Muscle of arm (tissue), 1 donor: ENCODE measurements at regions not wholly inside any gene's neighbourhood (a gene's known extent, or its start where the extent isn't known, plus 50 kb on each side); places are given as distances from the start of the nearest gene placed in this dataset.
"Not testable (repeated sequence)": the region's sequence is repeated elsewhere in the genome, so short reads cannot be mapped to it uniquely, and the experiment has no call there.

ENCODE experiments used
- DNase-seq: peaks from one replicate; pipeline ENCODE4 v3.0.0-alpha.2; 2013

- DNase-seq, result no peak
Measured at GRCh38 chr14:81584495-81584894, 50.8 kb upstream of the SEL1L start.

- DNase-seq, result no peak
Measured at GRCh38 chr14:81589381-81590065, 55.9 kb upstream of the SEL1L start.

GRCh38 chr14:81591266-81591665 lies 57.6 kb upstream of the SEL1L start:
- DNase-seq, result no peak

GRCh38 chr14:81594012-81594411 lies 60.4 kb upstream of the SEL1L start:
- no peak for DNase-seq

GRCh38 chr14:81605660-81606059 lies 72.0 kb upstream of the SEL1L start:
- no peak for DNase-seq

GRCh38 chr14:81613341-81614045 lies 79.8 kb upstream of the SEL1L start:
- DNase-seq, result no peak

- not testable (repeated sequence) for DNase-seq
Measured at GRCh38 chr14:81614302-81614701, 80.6 kb upstream of the SEL1L start.

GRCh38 chr14:81618695-81619094 lies 85.0 kb upstream of the SEL1L start:
- no peak for DNase-seq

- DNase-seq, result no peak
Measured at GRCh38 chr14:81619816-81620215, 86.2 kb upstream of the SEL1L start.

- DNase-seq, result not testable (repeated sequence)
Measured at GRCh38 chr14:81623771-81624396, 90.2 kb upstream of the SEL1L start.

- DNase-seq, result peak; percentile 21
Measured at GRCh38 chr14:81625343-81625742, 91.7 kb upstream of the SEL1L start.

- DNase-seq, result no peak
Measured at GRCh38 chr14:81632157-81632556, 98.5 kb upstream of the SEL1L start.

- no peak for DNase-seq
Measured at GRCh38 chr14:81633496-81633895, 99.8 kb upstream of the SEL1L start.

GRCh38 chr14:81637639-81638038 lies 104.0 kb upstream of the SEL1L start:
- DNase-seq, result no peak

GRCh38 chr14:81638656-81639280 lies 105.1 kb upstream of the SEL1L start:
- DNase-seq, result no peak

- no peak for DNase-seq
Measured at GRCh38 chr14:81653626-81654025, 120.0 kb upstream of the SEL1L start.

- peak; percentile 58 for DNase-seq
Measured at GRCh38 chr14:81655423-81656314, 122.0 kb upstream of the SEL1L start.

GRCh38 chr14:81656811-81657210 lies 123.2 kb upstream of the SEL1L start:
- DNase-seq, result no peak

- DNase-seq, result no peak
Measured at GRCh38 chr14:81662066-81662465, 128.4 kb upstream of the SEL1L start.

GRCh38 chr14:81662570-81663197 lies 129.0 kb upstream of the SEL1L start:
- DNase-seq, result no peak

GRCh38 chr14:81668626-81669274 lies 135.1 kb upstream of the SEL1L start:
- DNase-seq, result no peak
